ENCODE measurements at regions not wholly inside any gene's neighbourhood (a gene's known extent, or its start where the extent isn't known, plus 50 kb on each side); places are given as distances from the start of the nearest gene placed in this dataset.
A peak's percentile ranks its signal among the peaks of the same experiment; 100 is the strongest.

DNA sequence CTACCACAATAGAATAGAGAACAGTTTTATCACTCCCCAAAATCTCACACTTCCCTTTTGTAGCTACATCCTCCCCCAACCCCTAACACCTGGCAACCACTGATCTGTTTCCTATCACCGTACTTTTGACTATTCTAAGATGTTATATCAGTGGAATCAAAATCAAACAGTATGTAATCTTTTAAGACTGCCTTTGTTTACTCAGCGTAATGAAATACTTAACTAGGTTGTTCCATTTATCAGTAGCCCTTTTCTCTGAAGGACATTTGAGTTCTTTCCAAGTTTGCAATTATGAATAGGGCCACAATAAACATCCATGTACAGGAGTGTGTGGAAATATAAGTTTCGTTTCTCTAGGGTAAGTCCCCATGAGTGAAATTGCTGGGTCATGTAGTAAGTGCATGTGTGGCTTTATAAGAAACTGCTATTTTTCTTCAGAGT lies 372.3 kb downstream of the SV2B start (continued):
- TF ChIP-seq, protein P1, sequence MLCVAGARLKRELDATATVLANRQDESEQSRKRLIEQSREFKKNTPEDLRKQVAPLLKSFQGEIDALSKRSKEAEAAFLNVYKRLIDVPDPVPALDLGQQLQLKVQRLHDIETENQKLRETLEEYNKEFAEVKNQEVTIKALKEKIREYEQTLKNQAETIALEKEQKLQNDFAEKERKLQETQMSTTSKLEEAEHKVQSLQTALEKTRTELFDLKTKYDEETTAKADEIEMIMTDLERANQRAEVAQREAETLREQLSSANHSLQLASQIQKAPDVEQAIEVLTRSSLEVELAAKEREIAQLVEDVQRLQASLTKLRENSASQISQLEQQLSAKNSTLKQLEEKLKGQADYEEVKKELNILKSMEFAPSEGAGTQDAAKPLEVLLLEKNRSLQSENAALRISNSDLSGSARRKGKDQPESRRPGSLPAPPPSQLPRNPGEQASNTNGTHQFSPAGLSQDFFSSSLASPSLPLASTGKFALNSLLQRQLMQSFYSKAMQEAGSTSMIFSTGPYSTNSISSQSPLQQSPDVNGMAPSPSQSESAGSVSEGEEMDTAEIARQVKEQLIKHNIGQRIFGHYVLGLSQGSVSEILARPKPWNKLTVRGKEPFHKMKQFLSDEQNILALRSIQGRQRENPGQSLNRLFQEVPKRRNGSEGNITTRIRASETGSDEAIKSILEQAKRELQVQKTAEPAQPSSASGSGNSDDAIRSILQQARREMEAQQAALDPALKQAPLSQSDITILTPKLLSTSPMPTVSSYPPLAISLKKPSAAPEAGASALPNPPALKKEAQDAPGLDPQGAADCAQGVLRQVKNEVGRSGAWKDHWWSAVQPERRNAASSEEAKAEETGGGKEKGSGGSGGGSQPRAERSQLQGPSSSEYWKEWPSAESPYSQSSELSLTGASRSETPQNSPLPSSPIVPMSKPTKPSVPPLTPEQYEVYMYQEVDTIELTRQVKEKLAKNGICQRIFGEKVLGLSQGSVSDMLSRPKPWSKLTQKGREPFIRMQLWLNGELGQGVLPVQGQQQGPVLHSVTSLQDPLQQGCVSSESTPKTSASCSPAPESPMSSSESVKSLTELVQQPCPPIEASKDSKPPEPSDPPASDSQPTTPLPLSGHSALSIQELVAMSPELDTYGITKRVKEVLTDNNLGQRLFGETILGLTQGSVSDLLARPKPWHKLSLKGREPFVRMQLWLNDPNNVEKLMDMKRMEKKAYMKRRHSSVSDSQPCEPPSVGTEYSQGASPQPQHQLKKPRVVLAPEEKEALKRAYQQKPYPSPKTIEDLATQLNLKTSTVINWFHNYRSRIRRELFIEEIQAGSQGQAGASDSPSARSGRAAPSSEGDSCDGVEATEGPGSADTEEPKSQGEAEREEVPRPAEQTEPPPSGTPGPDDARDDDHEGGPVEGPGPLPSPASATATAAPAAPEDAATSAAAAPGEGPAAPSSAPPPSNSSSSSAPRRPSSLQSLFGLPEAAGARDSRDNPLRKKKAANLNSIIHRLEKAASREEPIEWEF (CRISPR knock-in tag; IDR thresholded peaks at IDR 0.05) = no peak
- TF ChIP-seq ZNF121 (CRISPR knock-in tag; conservative IDR thresholded peaks at IDR 0.05) (no peak), POU5F1 (IDR thresholded peaks at IDR 0.05; ENCODE audit: borderline replicate concordance, low read depth, low read length, partially characterized antibody) (no peak), TAF1 (IDR thresholded peaks at IDR 0.05; ENCODE audit: control insufficient read depth, extremely low read depth, insufficient read depth, low read length, severe bottlenecking) (no peak), VEZF1 (CRISPR knock-in tag; IDR thresholded peaks at IDR 0.05) (peak; percentile 12; the same call in 1 of the 2 replicates), PML (IDR thresholded peaks at IDR 0.05; ENCODE audit: low read length) (peak; percentile 21; the same call in 1 of the 2 replicates), ETV6 (IDR thresholded peaks at IDR 0.05; ENCODE audit: borderline replicate concordance in 1 of 2, low read depth in 2 of 2, low read length in 1 of 2) (no peak; a peak in 1 of 4 replicates), ETV6 (CRISPR knock-in tag; IDR thresholded peaks at IDR 0.05; ENCODE audit: borderline replicate concordance) (no peak), HIVEP1 (CRISPR knock-in tag; IDR thresholded peaks at IDR 0.05) (no peak), EP300 (IDR thresholded peaks at IDR 0.05; ENCODE audit: low read length) (peak; percentile 61), FOXP1 (CRISPR knock-in tag; IDR thresholded peaks at IDR 0.05) (no peak), FOXJ2 (tag; IDR thresholded peaks at IDR 0.05) (no peak), E2F3 (CRISPR knock-in tag; IDR thresholded peaks at IDR 0.05) (no peak), ZNF77 (CRISPR knock-in tag; IDR thresholded peaks at IDR 0.05) (no peak), NR3C1 (CRISPR knock-in tag; IDR thresholded peaks at IDR 0.05) (no peak)
- TF ChIP-seq, protein P2, sequence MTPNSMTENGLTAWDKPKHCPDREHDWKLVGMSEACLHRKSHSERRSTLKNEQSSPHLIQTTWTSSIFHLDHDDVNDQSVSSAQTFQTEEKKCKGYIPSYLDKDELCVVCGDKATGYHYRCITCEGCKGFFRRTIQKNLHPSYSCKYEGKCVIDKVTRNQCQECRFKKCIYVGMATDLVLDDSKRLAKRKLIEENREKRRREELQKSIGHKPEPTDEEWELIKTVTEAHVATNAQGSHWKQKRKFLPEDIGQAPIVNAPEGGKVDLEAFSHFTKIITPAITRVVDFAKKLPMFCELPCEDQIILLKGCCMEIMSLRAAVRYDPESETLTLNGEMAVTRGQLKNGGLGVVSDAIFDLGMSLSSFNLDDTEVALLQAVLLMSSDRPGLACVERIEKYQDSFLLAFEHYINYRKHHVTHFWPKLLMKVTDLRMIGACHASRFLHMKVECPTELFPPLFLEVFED (CRISPR knock-in tag; conservative IDR thresholded peaks at IDR 0.05) = no peak
- TF ChIP-seq, protein P3, sequence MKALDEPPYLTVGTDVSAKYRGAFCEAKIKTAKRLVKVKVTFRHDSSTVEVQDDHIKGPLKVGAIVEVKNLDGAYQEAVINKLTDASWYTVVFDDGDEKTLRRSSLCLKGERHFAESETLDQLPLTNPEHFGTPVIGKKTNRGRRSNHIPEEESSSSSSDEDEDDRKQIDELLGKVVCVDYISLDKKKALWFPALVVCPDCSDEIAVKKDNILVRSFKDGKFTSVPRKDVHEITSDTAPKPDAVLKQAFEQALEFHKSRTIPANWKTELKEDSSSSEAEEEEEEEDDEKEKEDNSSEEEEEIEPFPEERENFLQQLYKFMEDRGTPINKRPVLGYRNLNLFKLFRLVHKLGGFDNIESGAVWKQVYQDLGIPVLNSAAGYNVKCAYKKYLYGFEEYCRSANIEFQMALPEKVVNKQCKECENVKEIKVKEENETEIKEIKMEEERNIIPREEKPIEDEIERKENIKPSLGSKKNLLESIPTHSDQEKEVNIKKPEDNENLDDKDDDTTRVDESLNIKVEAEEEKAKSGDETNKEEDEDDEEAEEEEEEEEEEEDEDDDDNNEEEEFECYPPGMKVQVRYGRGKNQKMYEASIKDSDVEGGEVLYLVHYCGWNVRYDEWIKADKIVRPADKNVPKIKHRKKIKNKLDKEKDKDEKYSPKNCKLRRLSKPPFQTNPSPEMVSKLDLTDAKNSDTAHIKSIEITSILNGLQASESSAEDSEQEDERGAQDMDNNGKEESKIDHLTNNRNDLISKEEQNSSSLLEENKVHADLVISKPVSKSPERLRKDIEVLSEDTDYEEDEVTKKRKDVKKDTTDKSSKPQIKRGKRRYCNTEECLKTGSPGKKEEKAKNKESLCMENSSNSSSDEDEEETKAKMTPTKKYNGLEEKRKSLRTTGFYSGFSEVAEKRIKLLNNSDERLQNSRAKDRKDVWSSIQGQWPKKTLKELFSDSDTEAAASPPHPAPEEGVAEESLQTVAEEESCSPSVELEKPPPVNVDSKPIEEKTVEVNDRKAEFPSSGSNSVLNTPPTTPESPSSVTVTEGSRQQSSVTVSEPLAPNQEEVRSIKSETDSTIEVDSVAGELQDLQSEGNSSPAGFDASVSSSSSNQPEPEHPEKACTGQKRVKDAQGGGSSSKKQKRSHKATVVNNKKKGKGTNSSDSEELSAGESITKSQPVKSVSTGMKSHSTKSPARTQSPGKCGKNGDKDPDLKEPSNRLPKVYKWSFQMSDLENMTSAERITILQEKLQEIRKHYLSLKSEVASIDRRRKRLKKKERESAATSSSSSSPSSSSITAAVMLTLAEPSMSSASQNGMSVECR (CRISPR knock-in tag; IDR thresholded peaks at IDR 0.05) = no peak
